MM.1S (cell line): ENCODE measurements at regions not wholly inside any gene's neighbourhood (a gene's known extent, or its start where the extent isn't known, plus 50 kb on each side); places are given as distances from the start of the nearest gene placed in this dataset.

Experiments used
- EZH2phosphoT487 ChIP-seq: fragments of 300-600 bp; sonication (generic); IDR thresholded peaks from 2 replicates; pipeline ENCODE4 v1.6.1; 2018; ENCODE audit warnings: antibody characterized with exemption, low read length
- TF ChIP-seq, protein P1 (sequence below): fragments of 300-600 bp; sonication (generic); IDR thresholded peaks from 2 replicates; pipeline ENCODE4 v1.5.1; 2016; ENCODE audit warnings: antibody characterized with exemption, low read length, mixed read lengths

DNA sequence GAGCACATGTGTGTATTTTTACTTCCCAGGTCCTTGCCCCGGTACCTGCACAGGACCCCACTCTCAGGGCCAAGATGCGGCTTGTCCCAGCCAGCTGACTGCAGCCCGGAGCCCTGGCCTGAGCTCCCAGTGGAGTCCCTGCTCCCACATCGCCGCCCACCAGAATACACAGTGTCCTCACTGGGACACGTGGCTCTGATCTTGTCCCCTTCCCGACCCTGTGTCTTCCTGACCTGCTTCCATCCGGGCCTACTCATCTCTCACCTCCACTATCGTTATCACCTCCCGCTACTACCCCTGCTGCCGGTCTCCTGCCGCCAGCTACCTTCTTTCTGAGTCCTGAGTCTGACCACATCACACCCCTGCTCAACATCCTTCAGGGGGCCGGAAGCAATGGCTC lies 146.3 kb upstream of the CHST15 start:
- TF ChIP-seq, protein P1, sequence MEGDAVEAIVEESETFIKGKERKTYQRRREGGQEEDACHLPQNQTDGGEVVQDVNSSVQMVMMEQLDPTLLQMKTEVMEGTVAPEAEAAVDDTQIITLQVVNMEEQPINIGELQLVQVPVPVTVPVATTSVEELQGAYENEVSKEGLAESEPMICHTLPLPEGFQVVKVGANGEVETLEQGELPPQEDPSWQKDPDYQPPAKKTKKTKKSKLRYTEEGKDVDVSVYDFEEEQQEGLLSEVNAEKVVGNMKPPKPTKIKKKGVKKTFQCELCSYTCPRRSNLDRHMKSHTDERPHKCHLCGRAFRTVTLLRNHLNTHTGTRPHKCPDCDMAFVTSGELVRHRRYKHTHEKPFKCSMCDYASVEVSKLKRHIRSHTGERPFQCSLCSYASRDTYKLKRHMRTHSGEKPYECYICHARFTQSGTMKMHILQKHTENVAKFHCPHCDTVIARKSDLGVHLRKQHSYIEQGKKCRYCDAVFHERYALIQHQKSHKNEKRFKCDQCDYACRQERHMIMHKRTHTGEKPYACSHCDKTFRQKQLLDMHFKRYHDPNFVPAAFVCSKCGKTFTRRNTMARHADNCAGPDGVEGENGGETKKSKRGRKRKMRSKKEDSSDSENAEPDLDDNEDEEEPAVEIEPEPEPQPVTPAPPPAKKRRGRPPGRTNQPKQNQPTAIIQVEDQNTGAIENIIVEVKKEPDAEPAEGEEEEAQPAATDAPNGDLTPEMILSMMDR, result no peak
- no peak for TF ChIP-seq EZH2phosphoT487
